GM06990 (cell line): ENCODE measurements at regions not wholly inside any gene's neighbourhood (a gene's known extent, or its start where the extent isn't known, plus 50 kb on each side); places are given as distances from the start of the nearest gene placed in this dataset.
"Not testable (repeated sequence)": the region's sequence is repeated elsewhere in the genome, so short reads cannot be mapped to it uniquely, and the experiment has no call there.

Experiments
- DNase-seq: peaks from one replicate; pipeline ENCODE4 v3.0.0-alpha.2; 2011; ENCODE audit not compliant: insufficient read length; ENCODE audit errors: extremely low read depth
- H3K27me3 ChIP-seq: replicated peaks from 2 replicates; pipeline ENCODE4 v1.6.0; 2011; ENCODE audit warnings: low read length; ENCODE audit not compliant: control insufficient read depth, insufficient read depth
- H3K36me3 ChIP-seq: 2 replicates; pipeline ENCODE4 v1.5.1; 2011; ENCODE audit warnings: low read length; ENCODE audit not compliant: control insufficient read depth, insufficient read depth
- H3K4me3 ChIP-seq: replicated peaks from 2 replicates; pipeline ENCODE4 v1.5.1; 2011; ENCODE audit warnings: low read depth, mild to moderate bottlenecking, control low read depth, low read length
- TF ChIP-seq, protein P1 (sequence below): IDR thresholded peaks from 2 replicates; pipeline ENCODE4 v1.5.1; 2011; ENCODE audit warnings: low read length, control low read depth, mild to moderate bottlenecking, inconsistent platforms; ENCODE audit not compliant: insufficient read depth, poor library complexity, severe bottlenecking

DNA sequence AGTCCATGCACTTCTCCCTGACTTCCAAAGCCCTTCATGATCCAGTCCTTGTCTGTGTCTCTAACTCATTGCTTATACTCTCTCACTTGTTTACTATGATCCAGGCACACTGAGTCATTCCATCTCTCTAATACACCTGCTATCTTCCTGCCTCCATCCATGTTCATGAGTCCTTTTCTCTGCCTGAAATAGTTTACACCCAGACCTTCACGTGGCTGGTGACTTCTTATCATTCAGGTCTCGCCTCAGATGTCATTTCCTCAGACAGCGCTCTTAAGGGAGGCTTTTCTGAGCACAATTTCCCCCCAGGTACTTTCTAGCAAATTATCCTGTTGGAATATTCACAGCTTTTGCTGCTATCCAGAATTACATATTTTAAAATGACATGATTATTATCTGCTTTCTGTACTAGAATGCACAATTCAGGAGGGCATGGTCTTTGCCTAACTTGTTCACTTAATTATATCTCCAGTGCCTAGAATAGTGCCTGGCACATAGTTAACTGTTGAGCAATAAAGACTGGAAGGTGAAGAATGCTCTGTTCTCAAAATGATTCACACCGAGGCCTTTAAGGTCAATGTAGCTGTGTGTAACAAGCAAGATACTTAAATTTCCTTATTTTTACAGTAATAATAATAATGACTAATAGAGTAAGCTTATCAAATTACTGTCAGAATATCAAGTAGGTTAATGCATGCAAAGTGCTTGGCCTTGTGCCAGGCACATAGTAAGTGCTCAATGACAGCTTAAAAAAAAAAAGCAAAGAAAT is 183.7 kb upstream of the SPRY2 start:
- Histone ChIP-seq H3K36me3 (no peaks in the 10 kb centered on the region), H3K4me3 (no peak overlapping the region), H3K27me3 (no peaks in the 10 kb centered on the region)
- no peak for DNase-seq
- TF ChIP-seq, protein P1, sequence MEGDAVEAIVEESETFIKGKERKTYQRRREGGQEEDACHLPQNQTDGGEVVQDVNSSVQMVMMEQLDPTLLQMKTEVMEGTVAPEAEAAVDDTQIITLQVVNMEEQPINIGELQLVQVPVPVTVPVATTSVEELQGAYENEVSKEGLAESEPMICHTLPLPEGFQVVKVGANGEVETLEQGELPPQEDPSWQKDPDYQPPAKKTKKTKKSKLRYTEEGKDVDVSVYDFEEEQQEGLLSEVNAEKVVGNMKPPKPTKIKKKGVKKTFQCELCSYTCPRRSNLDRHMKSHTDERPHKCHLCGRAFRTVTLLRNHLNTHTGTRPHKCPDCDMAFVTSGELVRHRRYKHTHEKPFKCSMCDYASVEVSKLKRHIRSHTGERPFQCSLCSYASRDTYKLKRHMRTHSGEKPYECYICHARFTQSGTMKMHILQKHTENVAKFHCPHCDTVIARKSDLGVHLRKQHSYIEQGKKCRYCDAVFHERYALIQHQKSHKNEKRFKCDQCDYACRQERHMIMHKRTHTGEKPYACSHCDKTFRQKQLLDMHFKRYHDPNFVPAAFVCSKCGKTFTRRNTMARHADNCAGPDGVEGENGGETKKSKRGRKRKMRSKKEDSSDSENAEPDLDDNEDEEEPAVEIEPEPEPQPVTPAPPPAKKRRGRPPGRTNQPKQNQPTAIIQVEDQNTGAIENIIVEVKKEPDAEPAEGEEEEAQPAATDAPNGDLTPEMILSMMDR = no peak

DNA sequence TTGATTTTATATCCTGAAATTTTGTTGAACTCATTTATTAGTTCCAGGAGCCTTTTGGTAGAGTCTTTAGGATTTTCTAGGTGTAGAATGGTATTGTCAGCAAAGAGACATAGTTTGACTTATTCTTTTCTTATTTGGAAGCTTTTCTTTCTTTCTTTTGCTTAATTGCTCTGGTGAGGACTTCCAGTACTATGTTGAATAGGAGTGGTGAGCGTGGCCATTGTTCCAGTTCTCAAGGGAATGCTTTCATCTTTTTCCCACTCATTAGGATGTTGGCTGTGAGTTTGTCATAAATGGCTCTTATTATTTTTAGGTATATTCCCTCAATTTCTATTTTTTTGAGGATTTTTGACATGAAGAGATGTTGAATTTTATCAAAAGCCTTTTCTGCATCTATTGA is 182.2 kb upstream of the SPRY2 start:
- DNase-seq = no peak
- Histone ChIP-seq H3K27me3 (no peaks in the 10 kb centered on the region), H3K36me3 (no peaks in the 10 kb centered on the region), H3K4me3 (no peak overlapping the region)
- TF ChIP-seq, protein P1 = no peak

DNA sequence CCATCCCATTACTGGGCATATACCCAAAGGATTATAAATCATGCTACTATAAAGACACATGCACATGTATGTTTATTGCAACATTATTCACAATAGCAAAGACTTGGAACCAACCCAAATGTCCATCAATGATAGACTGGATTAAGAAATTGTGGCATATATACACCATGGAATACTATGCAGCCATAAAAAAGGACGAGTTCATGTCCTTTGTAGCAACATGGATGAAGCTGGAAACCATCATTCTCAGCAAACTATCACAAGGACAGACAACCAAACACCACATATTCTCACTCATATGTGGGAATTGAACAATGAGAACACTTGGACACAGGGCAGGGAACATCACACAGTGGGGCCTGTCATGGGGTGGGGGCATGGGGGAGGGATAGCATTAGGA is 181.5 kb upstream of the SPRY2 start:
- H3K36me3 ChIP-seq, H3K4me3 ChIP-seq, H3K27me3 ChIP-seq, DNase-seq: not testable (repeated sequence)

GRCh38 chr13:80516818-80517348 is 176.0 kb upstream of the SPRY2 start:
- Histone ChIP-seq H3K36me3 (no peaks in the 10 kb centered on the region), H3K27me3 (no peaks in the 10 kb centered on the region), H3K4me3 (no peak overlapping the region)
- DNase-seq = no peak
- TF ChIP-seq, protein P1 = no peak

- no peak for DNase-seq
- Histone ChIP-seq H3K4me3 (no peak overlapping the region), H3K27me3 (no peaks in the 10 kb centered on the region), H3K36me3 (no peaks in the 10 kb centered on the region)
- TF ChIP-seq, protein P1 = no peak
Measured at GRCh38 chr13:80515296-80515695, 174.4 kb upstream of the SPRY2 start.

- Histone ChIP-seq H3K4me3 (no peak overlapping the region), H3K36me3 (no peaks in the 10 kb centered on the region), H3K27me3 (no peaks in the 10 kb centered on the region)
- no peak for DNase-seq
- TF ChIP-seq, protein P1 = no peak
Measured at GRCh38 chr13:80513196-80513595, 172.3 kb upstream of the SPRY2 start.
